Lung microvascular endothelial cell (primary cell): ENCODE measurements at regions not wholly inside any gene's neighbourhood (a gene's known extent, or its start where the extent isn't known, plus 50 kb on each side); places are given as distances from the start of the nearest gene placed in this dataset.

Source experiments
- DNase-seq, 2 donors: peaks; one replicate each; pipeline versions ENCODE4 v3.0.0 to v3.0.0-alpha.2; 2010; ENCODE audit warnings: low read depth in 2 of 2

GRCh38 chr15:37691911-37692310, 242.5 kb upstream of the TMCO5A start:
- DNase-seq: no peak

- DNase-seq: no peak
These were observed 240.5 kb upstream of the TMCO5A start for GRCh38 chr15:37693926-37694325.

- DNase-seq: no peak
These were observed 238.7 kb upstream of the TMCO5A start for GRCh38 chr15:37695719-37696118.

GRCh38 chr15:37698679-37699078, 235.8 kb upstream of the TMCO5A start:
- no peak for DNase-seq

- no peak for DNase-seq
These were observed 233.2 kb upstream of the TMCO5A start for GRCh38 chr15:37701230-37701629.

- DNase-seq: no peak
These were observed 224.8 kb upstream of the TMCO5A start for GRCh38 chr15:37709669-37710068.

- DNase-seq: no peak
These were observed 219.3 kb upstream of the TMCO5A start for GRCh38 chr15:37715101-37715500.

- DNase-seq: no peak
These were observed 214.2 kb upstream of the TMCO5A start for GRCh38 chr15:37720267-37720666.

- DNase-seq: no peak
These were observed 203.2 kb upstream of the TMCO5A start for GRCh38 chr15:37731146-37731746.

GRCh38 chr15:37733628-37734027, 200.8 kb upstream of the TMCO5A start:
- no peak for DNase-seq

- DNase-seq: no peak
These were observed 193.8 kb upstream of the TMCO5A start for GRCh38 chr15:37740623-37741141.

- no peak for DNase-seq
These were observed 190.6 kb upstream of the TMCO5A start for GRCh38 chr15:37743826-37744225.

GRCh38 chr15:37744521-37744920, 189.9 kb upstream of the TMCO5A start:
- no peak for DNase-seq

- no peak for DNase-seq
These were observed 183.0 kb upstream of the TMCO5A start for GRCh38 chr15:37751401-37751800.

GRCh38 chr15:37756407-37756806, 178.0 kb upstream of the TMCO5A start:
- no peak for DNase-seq

- DNase-seq: no peak
These were observed 176.0 kb upstream of the TMCO5A start for GRCh38 chr15:37758412-37758811.

GRCh38 chr15:37764733-37765191, 169.7 kb upstream of the TMCO5A start:
- peak; percentile 54 to 76 for DNase-seq

- DNase-seq: peak; percentile 31 to 48
These were observed 168.7 kb upstream of the TMCO5A start for GRCh38 chr15:37765786-37766185.

- no peak for DNase-seq
These were observed 166.5 kb upstream of the TMCO5A start for GRCh38 chr15:37767841-37768455.

GRCh38 chr15:37771465-37771864, 163.0 kb upstream of the TMCO5A start:
- DNase-seq: peak in 1 of 2 donors; percentile 11

GRCh38 chr15:37773111-37773860, 161.2 kb upstream of the TMCO5A start:
- peak in 1 of 2 donors; percentile 22 for DNase-seq

- no peak for DNase-seq
These were observed 159.5 kb upstream of the TMCO5A start for GRCh38 chr15:37774961-37775360.

- DNase-seq: no peak
These were observed 157.4 kb upstream of the TMCO5A start for GRCh38 chr15:37777006-37777405.
